Thyroid gland (tissue), 4 donors: ENCODE measurements at regions not wholly inside any gene's neighbourhood (a gene's known extent, or its start where the extent isn't known, plus 50 kb on each side); places are given as distances from the start of the nearest gene placed in this dataset.
"Not testable (repeated sequence)": the region's sequence is repeated elsewhere in the genome, so short reads cannot be mapped to it uniquely, and the experiment has no call there.

ENCODE experiments used
- POLR2A ChIP-seq, 2 donors: fragments of 450-650 bp; IDR thresholded peaks; one replicate each; pipeline ENCODE4 v1.6.1; 2017; ENCODE audit warnings: antibody characterized with exemption in 2 of 2, mild to moderate bottlenecking in 2 of 2, moderate library complexity in 1 of 2
- TF ChIP-seq, protein P1 (sequence below), 6 experiments: fragments of 200-600 bp in 3 of 6; fragments of 450-650 bp in 3 of 6; sonication (generic) in 3 of 6; IDR thresholded peaks; one replicate each; pipeline ENCODE4 v1.5.1; 2016 to 2019; ENCODE audit warnings: antibody characterized with exemption in 6 of 6, mild to moderate bottlenecking in 2 of 6, inconsistent platforms in 1 of 6, moderate library complexity in 1 of 6

DNA sequence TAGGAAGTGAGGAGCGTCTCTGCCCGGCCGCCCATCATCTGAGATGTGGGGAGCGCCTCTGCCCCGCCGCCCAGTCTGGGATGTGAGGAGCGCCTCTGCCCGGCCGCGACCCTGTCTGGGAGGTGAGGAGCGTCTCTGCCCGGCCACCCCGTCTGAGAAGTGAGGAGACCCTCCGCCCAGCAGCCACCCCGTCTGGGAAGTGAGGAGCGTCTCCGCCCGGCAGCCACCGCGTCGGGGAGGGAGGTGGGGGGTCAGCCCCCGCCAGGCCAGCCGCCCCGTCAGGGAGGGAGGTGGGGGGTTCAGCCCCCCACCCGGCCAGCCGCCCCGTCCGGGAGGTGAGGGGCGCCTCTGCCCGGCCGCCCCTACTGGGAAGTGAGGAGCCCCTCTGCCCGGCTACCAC is 188.9 kb downstream of the SPANXN1 start:
- TF ChIP-seq, protein P1, sequence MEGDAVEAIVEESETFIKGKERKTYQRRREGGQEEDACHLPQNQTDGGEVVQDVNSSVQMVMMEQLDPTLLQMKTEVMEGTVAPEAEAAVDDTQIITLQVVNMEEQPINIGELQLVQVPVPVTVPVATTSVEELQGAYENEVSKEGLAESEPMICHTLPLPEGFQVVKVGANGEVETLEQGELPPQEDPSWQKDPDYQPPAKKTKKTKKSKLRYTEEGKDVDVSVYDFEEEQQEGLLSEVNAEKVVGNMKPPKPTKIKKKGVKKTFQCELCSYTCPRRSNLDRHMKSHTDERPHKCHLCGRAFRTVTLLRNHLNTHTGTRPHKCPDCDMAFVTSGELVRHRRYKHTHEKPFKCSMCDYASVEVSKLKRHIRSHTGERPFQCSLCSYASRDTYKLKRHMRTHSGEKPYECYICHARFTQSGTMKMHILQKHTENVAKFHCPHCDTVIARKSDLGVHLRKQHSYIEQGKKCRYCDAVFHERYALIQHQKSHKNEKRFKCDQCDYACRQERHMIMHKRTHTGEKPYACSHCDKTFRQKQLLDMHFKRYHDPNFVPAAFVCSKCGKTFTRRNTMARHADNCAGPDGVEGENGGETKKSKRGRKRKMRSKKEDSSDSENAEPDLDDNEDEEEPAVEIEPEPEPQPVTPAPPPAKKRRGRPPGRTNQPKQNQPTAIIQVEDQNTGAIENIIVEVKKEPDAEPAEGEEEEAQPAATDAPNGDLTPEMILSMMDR (IDR thresholded peaks at IDR 0.05), result not testable (repeated sequence)
- not testable (repeated sequence) for TF ChIP-seq POLR2A (IDR thresholded peaks at IDR 0.05)
